Osteocyte (in vitro differentiated cells): ENCODE measurements at regions not wholly inside any gene's neighbourhood (a gene's known extent, or its start where the extent isn't known, plus 50 kb on each side); places are given as distances from the start of the nearest gene placed in this dataset.

Experiments used
- DNase-seq: peaks from one replicate; pipeline ENCODE4 v3.0.0; 2021; ENCODE audit warnings: mixed read lengths; ENCODE audit not compliant: unreplicated experiment; ENCODE audit errors: extremely low spot score
- H3K27ac Mint-ChIP-seq: one replicate; pipeline ENCODE4 v1.8.0; 2021; ENCODE audit warnings: mild to moderate bottlenecking, mixed read lengths; ENCODE audit not compliant: unreplicated experiment
- H3K27me3 Mint-ChIP-seq: one replicate; pipeline ENCODE4 v1.8.0; 2021; ENCODE audit warnings: mixed read lengths; ENCODE audit not compliant: unreplicated experiment
- H3K36me3 Mint-ChIP-seq: one replicate; pipeline ENCODE4 v1.8.0; 2021; ENCODE audit warnings: mixed read lengths; ENCODE audit not compliant: unreplicated experiment
- H3K4me1 Mint-ChIP-seq: one replicate; pipeline ENCODE4 v1.8.0; 2021; ENCODE audit warnings: mixed read lengths; ENCODE audit not compliant: unreplicated experiment
- H3K4me3 Mint-ChIP-seq: one replicate; pipeline ENCODE4 v1.8.0; 2021; ENCODE audit warnings: mild to moderate bottlenecking, moderate library complexity, mixed read lengths; ENCODE audit not compliant: unreplicated experiment
- H3K9me3 Mint-ChIP-seq: one replicate; pipeline ENCODE4 v1.8.0; 2021; ENCODE audit warnings: mixed read lengths; ENCODE audit not compliant: unreplicated experiment
- CTCF ChIP-seq: fragments of 200-600 bp; sonication (generic); IDR thresholded peaks from 2 replicates; pipeline ENCODE4 v1.5.0; 2021; ENCODE audit warnings: antibody characterized with exemption, mild to moderate bottlenecking, moderate library complexity

GRCh38 chr4:166153548-166153947 lies 280.5 kb downstream of the TLL1 start:
- DNase-seq: no peak
- H3K27me3 Mint-ChIP-seq: peaks cover 31% of the 10 kb centered on the region
- no peak for TF ChIP-seq CTCF
- H3K36me3 Mint-ChIP-seq: peaks cover 3% of the 10 kb centered on the region
- H3K4me3 Mint-ChIP-seq: no peak overlapping the region
- H3K9me3 Mint-ChIP-seq: no peaks in the 10 kb centered on the region
- peaks cover 10% of the 10 kb centered on the region for H3K4me1 Mint-ChIP-seq
- no peak overlapping the region for H3K27ac Mint-ChIP-seq

GRCh38 chr4:166162327-166162726 lies 289.3 kb downstream of the TLL1 start:
- Mint-ChIP-seq H3K4me3 (no peak overlapping the region), H3K9me3 (peaks cover 4% of the 10 kb centered on the region)

GRCh38 chr4:166165829-166166420 lies 292.9 kb downstream of the TLL1 start:
- H3K27me3 Mint-ChIP-seq: peaks cover 35% of the 10 kb centered on the region
- no peaks in the 10 kb centered on the region for H3K36me3 Mint-ChIP-seq
- H3K9me3 Mint-ChIP-seq: no peaks in the 10 kb centered on the region
- no peak overlapping the region for H3K27ac Mint-ChIP-seq
- TF ChIP-seq CTCF: peak; percentile 79
- no peak for DNase-seq
- H3K4me3 Mint-ChIP-seq: no peak overlapping the region
- H3K4me1 Mint-ChIP-seq: no peaks in the 10 kb centered on the region

More at GRCh38 chr4:166162327-166162726, 289.3 kb downstream of the TLL1 start:
- no peak for TF ChIP-seq CTCF
- no peaks in the 10 kb centered on the region for H3K36me3 Mint-ChIP-seq
- H3K4me1 Mint-ChIP-seq: no peaks in the 10 kb centered on the region
- H3K27ac Mint-ChIP-seq: no peak overlapping the region
- H3K27me3 Mint-ChIP-seq: peaks cover 39% of the 10 kb centered on the region
- no peak for DNase-seq

GRCh38 chr4:166169111-166169510 lies 296.1 kb downstream of the TLL1 start:
- DNase-seq: no peak
- no peaks in the 10 kb centered on the region for H3K4me1 Mint-ChIP-seq
- H3K4me3 Mint-ChIP-seq: no peak overlapping the region
- peaks cover 6% of the 10 kb centered on the region for H3K9me3 Mint-ChIP-seq
- no peaks in the 10 kb centered on the region for H3K36me3 Mint-ChIP-seq
- peaks cover 19% of the 10 kb centered on the region for H3K27me3 Mint-ChIP-seq
- peak; percentile 38 for TF ChIP-seq CTCF
- no peak overlapping the region for H3K27ac Mint-ChIP-seq

DNA sequence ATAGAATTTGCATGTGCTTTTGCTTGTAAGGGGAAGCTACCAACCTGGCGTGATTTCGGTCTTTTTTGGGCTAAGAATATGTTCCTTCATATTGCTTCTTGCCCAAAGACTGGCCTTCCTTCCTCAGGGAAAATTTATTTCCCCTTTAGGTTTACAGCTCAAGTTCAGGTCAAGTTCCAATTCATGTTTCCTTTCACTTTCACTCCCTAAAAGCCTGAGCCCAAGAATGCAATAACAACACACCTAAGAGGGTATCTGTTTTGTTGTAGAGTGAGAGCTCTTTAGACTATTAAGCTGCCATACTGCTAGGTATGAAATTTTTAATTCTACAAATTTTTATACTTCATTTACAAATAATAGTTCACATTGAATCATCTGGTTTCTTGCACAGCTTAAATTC lies 299.6 kb downstream of the TLL1 start:
- no peak for DNase-seq
- Mint-ChIP-seq H3K4me1 (no peaks in the 10 kb centered on the region), H3K36me3 (peaks cover 3% of the 10 kb centered on the region), H3K9me3 (peaks cover 6% of the 10 kb centered on the region), H3K27ac (no peak overlapping the region), H3K4me3 (no peak overlapping the region), H3K27me3 (peaks cover 19% of the 10 kb centered on the region)
- TF ChIP-seq CTCF: no peak
